GM23338 (cell line): ENCODE measurements at regions not wholly inside any gene's neighbourhood (a gene's known extent, or its start where the extent isn't known, plus 50 kb on each side); places are given as distances from the start of the nearest gene placed in this dataset.

Experiments used
- ATAC-seq: fragments of 200-7000 bp; cut with Tn5 transposase; 3 replicates; pipeline ENCODE4 v1.9.1; 2020
- DNase-seq: peaks from one replicate; pipeline ENCODE4 v3.0.0-alpha.2; 2015; ENCODE audit warnings: low spot score
- H2AFZ ChIP-seq: fragments of 200-600 bp; sonication (generic); 2 replicates; pipeline ENCODE4 v1.8.0; 2016; ENCODE audit warnings: antibody characterized with exemption, mild to moderate bottlenecking, moderate library complexity
- H3F3A ChIP-seq: fragments of 200-600 bp; sonication (generic); replicated peaks from 2 replicates; pipeline ENCODE4 v1.8.0; 2017; ENCODE audit warnings: antibody characterized with exemption, mixed run types, low read depth
- H3K27ac ChIP-seq: fragments of 200-600 bp; sonication (generic); 2 replicates; pipeline ENCODE4 v1.6.1; 2016; ENCODE audit warnings: low read depth
- H3K27me3 ChIP-seq: fragments of 200-600 bp; sonication (generic); 2 replicates; pipeline ENCODE4 v1.8.0; 2016; ENCODE audit warnings: mild to moderate bottlenecking, mixed run types, moderate library complexity; ENCODE audit not compliant: insufficient read depth
- H3K36me3 ChIP-seq: fragments of 200-600 bp; sonication (generic); 2 replicates; pipeline ENCODE4 v1.8.0; 2016; ENCODE audit warnings: mild to moderate bottlenecking; ENCODE audit not compliant: insufficient read depth
- H3K4me1 ChIP-seq: fragments of 200-600 bp; sonication (generic); 2 replicates; pipeline ENCODE4 v1.8.0; 2016; ENCODE audit warnings: mild to moderate bottlenecking, moderate library complexity; ENCODE audit not compliant: insufficient read depth
- H3K4me2 ChIP-seq: fragments of 200-600 bp; sonication (generic); 2 replicates; pipeline ENCODE4 v1.7.1; 2017; ENCODE audit warnings: mixed run types
- H3K4me3 ChIP-seq: fragments of 200-600 bp; sonication (generic); 2 replicates; pipeline ENCODE4 v1.6.1; 2016; ENCODE audit warnings: mixed run types
- H3K79me2 ChIP-seq: fragments of 200-600 bp; sonication (generic); replicated peaks from 2 replicates; pipeline ENCODE4 v1.8.0; 2017; ENCODE audit warnings: mild to moderate bottlenecking; ENCODE audit not compliant: insufficient read depth
- H3K9me2 ChIP-seq: fragments of 200-600 bp; sonication (generic); 2 replicates; pipeline ENCODE4 v1.8.0; 2017; ENCODE audit not compliant: insufficient read depth
- H4K20me1 ChIP-seq: fragments of 200-600 bp; sonication (generic); replicated peaks from 2 replicates; pipeline ENCODE4 v1.8.0; 2017; ENCODE audit warnings: mild to moderate bottlenecking; ENCODE audit not compliant: insufficient read depth
- H3K27ac Mint-ChIP-seq: 2 replicates; pipeline ENCODE4 v1.8.0; 2020; ENCODE audit warnings: inconsistent platforms, mild to moderate bottlenecking, moderate library complexity, mixed read lengths
- H3K27me3 Mint-ChIP-seq: 3 replicates; pipeline ENCODE4 v1.8.0; 2022; ENCODE audit warnings: low read depth, mild to moderate bottlenecking, moderate library complexity, mixed read lengths, inconsistent platforms; ENCODE audit not compliant: insufficient read depth, poor library complexity
- H3K36me3 Mint-ChIP-seq: 3 replicates; pipeline ENCODE4 v1.8.0; 2021; ENCODE audit warnings: low read depth, mild to moderate bottlenecking, inconsistent platforms, moderate library complexity, mixed read lengths
- H3K4me1 Mint-ChIP-seq: 3 replicates; pipeline ENCODE4 v1.8.0; 2020; ENCODE audit warnings: mild to moderate bottlenecking, inconsistent platforms, mixed read lengths
- H3K4me3 Mint-ChIP-seq: 3 replicates; pipeline ENCODE4 v1.8.0; 2021; ENCODE audit warnings: moderate library complexity, mild to moderate bottlenecking, inconsistent platforms, mixed read lengths
- H3K9me3 Mint-ChIP-seq: 3 replicates; pipeline ENCODE4 v1.8.0; 2020; ENCODE audit warnings: moderate library complexity, mild to moderate bottlenecking, inconsistent platforms, mixed read lengths
- CREB1 ChIP-seq: fragments of 250-450 bp; sonication (Bioruptor Pico); IDR thresholded peaks from 2 replicates; pipeline ENCODE4 v1.5.0; 2020; ENCODE audit warnings: low read depth, mild to moderate bottlenecking, moderate library complexity
- EZH2 ChIP-seq: fragments of 200-600 bp; sonication (generic); IDR thresholded peaks from one replicate; pipeline ENCODE4 v1.8.0; 2017; ENCODE audit warnings: antibody characterized with exemption, mild to moderate bottlenecking, low read depth; ENCODE audit not compliant: unreplicated experiment
- EZH2phosphoT487 ChIP-seq: fragments of 200-600 bp; sonication (generic); IDR thresholded peaks from one replicate; pipeline ENCODE4 v1.8.1; 2018; ENCODE audit warnings: antibody characterized with exemption; ENCODE audit not compliant: unreplicated experiment
- JUNB ChIP-seq: IDR thresholded peaks from one replicate; pipeline ENCODE4 v1.6.1; 2016; ENCODE audit warnings: antibody characterized with exemption; ENCODE audit not compliant: unreplicated experiment
- NANOG ChIP-seq: IDR thresholded peaks from 2 replicates; pipeline ENCODE4 v1.6.1; 2016; ENCODE audit warnings: antibody characterized with exemption, borderline replicate concordance
- POLR2AphosphoS5 ChIP-seq: IDR thresholded peaks from 2 replicates; pipeline ENCODE4 v1.6.1; 2016; ENCODE audit warnings: antibody characterized with exemption, low read depth
- STAT1 ChIP-seq: IDR thresholded peaks from one replicate; pipeline ENCODE4 v1.6.1; 2016; ENCODE audit warnings: antibody characterized with exemption; ENCODE audit not compliant: unreplicated experiment
- ZNF114 ChIP-seq: fragments of 250-450 bp; sonication (Bioruptor Pico); IDR thresholded peaks from 2 replicates; pipeline ENCODE4 v1.5.0; 2020; ENCODE audit warnings: mild to moderate bottlenecking, moderate library complexity
- TF ChIP-seq, protein P1 (sequence below), 2 experiments: fragments of 200-600 bp in 1 of 2; sonication (generic) in 1 of 2; conservative IDR thresholded peaks; 2 replicates each; pipeline versions ENCODE4 v1.5.1 to v1.6.1; 2016 to 2017; ENCODE audit warnings: antibody characterized with exemption in 2 of 2, low read depth in 2 of 2, mild to moderate bottlenecking in 2 of 2, moderate library complexity in 1 of 2
- TF ChIP-seq, protein P2 (sequence below): IDR thresholded peaks from one replicate; pipeline ENCODE4 v1.6.1; 2018; ENCODE audit warnings: antibody characterized with exemption; ENCODE audit not compliant: unreplicated experiment
- TF ChIP-seq, protein P3 (sequence below): IDR thresholded peaks from 2 replicates; pipeline ENCODE4 v1.6.1; 2016; ENCODE audit warnings: antibody characterized with exemption

DNA sequence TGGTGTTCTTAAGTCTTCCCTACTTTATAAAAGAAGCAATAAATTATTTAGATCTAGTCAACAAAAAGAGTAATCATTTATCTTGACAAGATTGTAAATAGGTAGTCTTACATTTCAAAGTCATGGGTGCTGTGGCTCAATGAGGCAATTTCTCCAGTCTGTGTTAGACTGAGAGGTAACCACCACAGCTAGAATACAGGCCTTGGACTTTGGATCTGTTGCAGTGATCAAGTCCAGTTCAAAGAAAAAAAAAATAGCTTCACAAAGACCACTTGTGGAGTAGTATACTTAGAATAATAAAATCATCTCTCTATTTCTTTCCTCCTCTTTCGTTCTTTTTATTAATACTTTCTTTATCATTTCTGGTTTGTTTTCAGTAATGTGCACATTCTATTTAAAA is 93.1 kb upstream of the FSIP2 start:
- Histone ChIP-seq H3K36me3 (no peaks in the 10 kb centered on the region), H3K4me1 (peaks cover 9% of the 10 kb centered on the region; the same call in 1 of the 2 replicates), H3K27me3 (no peaks in the 10 kb centered on the region), H3F3A (no peaks in the 10 kb centered on the region), H3K79me2 (no peaks in the 10 kb centered on the region), H2AFZ (no peak overlapping the region), H3K9me2 (no peaks in the 10 kb centered on the region), H3K4me2 (no peak overlapping the region), H4K20me1 (no peaks in the 10 kb centered on the region), H3K4me3 (no peak overlapping the region), H3K27ac (no peak overlapping the region)
- TF ChIP-seq, protein P1, sequence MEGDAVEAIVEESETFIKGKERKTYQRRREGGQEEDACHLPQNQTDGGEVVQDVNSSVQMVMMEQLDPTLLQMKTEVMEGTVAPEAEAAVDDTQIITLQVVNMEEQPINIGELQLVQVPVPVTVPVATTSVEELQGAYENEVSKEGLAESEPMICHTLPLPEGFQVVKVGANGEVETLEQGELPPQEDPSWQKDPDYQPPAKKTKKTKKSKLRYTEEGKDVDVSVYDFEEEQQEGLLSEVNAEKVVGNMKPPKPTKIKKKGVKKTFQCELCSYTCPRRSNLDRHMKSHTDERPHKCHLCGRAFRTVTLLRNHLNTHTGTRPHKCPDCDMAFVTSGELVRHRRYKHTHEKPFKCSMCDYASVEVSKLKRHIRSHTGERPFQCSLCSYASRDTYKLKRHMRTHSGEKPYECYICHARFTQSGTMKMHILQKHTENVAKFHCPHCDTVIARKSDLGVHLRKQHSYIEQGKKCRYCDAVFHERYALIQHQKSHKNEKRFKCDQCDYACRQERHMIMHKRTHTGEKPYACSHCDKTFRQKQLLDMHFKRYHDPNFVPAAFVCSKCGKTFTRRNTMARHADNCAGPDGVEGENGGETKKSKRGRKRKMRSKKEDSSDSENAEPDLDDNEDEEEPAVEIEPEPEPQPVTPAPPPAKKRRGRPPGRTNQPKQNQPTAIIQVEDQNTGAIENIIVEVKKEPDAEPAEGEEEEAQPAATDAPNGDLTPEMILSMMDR (conservative IDR thresholded peaks at IDR 0.05; ENCODE audit: low read depth in 2 of 2): no peak
- TF ChIP-seq CREB1 (CRISPR knock-in tag): no peak
- Mint-ChIP-seq H3K9me3 (no peaks in the 10 kb centered on the region), H3K27ac (no peak overlapping the region), H3K27me3 (no peaks in the 10 kb centered on the region), H3K36me3 (no peaks in the 10 kb centered on the region), H3K4me1 (peaks cover 4% of the 10 kb centered on the region; the same call in 2 of the 3 replicates), H3K4me3 (no peak overlapping the region)
- DNase-seq (no peak), ATAC-seq (no peak)

DNA sequence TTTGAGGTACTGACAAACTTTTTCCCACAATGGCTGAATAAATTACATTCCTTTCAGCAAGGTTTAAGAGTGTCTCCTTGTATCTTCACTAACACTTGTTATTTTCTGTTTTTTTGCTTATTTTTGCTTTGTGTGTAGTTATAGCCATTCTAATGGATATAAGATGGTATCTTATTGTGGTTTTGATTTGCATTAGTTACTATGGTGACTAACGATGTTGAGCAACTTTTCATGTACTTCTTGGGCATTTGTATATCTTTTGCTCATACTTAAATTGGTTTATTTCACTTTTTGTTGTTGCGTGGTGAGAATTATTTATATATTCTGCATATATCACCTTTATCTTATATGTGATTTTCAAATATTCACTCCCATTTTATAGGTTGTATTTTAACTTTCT is 79.9 kb upstream of the FSIP2 start:
- DNase-seq: no peak
- Histone ChIP-seq H4K20me1 (no peaks in the 10 kb centered on the region), H3K4me1 (no peaks in the 10 kb centered on the region), H2AFZ (no peak overlapping the region), H3K4me3 (no peak overlapping the region), H3K4me2 (no peak overlapping the region), H3K27me3 (no peaks in the 10 kb centered on the region), H3K9me2 (no peaks in the 10 kb centered on the region), H3F3A (no peaks in the 10 kb centered on the region), H3K79me2 (no peaks in the 10 kb centered on the region), H3K36me3 (no peaks in the 10 kb centered on the region), H3K27ac (no peak overlapping the region)
- no peak for ATAC-seq
- no peaks in the 10 kb centered on the region for H3K36me3 Mint-ChIP-seq
- H3K27ac Mint-ChIP-seq: no peak overlapping the region
- H3K4me1 Mint-ChIP-seq: no peaks in the 10 kb centered on the region
- no peak overlapping the region for H3K4me3 Mint-ChIP-seq
- no peaks in the 10 kb centered on the region for H3K27me3 Mint-ChIP-seq
- H3K9me3 Mint-ChIP-seq: no peaks in the 10 kb centered on the region
- TF ChIP-seq, protein P2, sequence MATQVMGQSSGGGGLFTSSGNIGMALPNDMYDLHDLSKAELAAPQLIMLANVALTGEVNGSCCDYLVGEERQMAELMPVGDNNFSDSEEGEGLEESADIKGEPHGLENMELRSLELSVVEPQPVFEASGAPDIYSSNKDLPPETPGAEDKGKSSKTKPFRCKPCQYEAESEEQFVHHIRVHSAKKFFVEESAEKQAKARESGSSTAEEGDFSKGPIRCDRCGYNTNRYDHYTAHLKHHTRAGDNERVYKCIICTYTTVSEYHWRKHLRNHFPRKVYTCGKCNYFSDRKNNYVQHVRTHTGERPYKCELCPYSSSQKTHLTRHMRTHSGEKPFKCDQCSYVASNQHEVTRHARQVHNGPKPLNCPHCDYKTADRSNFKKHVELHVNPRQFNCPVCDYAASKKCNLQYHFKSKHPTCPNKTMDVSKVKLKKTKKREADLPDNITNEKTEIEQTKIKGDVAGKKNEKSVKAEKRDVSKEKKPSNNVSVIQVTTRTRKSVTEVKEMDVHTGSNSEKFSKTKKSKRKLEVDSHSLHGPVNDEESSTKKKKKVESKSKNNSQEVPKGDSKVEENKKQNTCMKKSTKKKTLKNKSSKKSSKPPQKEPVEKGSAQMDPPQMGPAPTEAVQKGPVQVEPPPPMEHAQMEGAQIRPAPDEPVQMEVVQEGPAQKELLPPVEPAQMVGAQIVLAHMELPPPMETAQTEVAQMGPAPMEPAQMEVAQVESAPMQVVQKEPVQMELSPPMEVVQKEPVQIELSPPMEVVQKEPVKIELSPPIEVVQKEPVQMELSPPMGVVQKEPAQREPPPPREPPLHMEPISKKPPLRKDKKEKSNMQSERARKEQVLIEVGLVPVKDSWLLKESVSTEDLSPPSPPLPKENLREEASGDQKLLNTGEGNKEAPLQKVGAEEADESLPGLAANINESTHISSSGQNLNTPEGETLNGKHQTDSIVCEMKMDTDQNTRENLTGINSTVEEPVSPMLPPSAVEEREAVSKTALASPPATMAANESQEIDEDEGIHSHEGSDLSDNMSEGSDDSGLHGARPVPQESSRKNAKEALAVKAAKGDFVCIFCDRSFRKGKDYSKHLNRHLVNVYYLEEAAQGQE: no peak
- no peak for TF ChIP-seq POLR2AphosphoS5
- no peak for TF ChIP-seq STAT1
- no peak for TF ChIP-seq NANOG
- TF ChIP-seq JUNB: no peak
- no peak for TF ChIP-seq EZH2
- TF ChIP-seq ZNF114 (CRISPR knock-in tag): no peak
- TF ChIP-seq CREB1 (CRISPR knock-in tag): no peak
- TF ChIP-seq, protein P3, sequence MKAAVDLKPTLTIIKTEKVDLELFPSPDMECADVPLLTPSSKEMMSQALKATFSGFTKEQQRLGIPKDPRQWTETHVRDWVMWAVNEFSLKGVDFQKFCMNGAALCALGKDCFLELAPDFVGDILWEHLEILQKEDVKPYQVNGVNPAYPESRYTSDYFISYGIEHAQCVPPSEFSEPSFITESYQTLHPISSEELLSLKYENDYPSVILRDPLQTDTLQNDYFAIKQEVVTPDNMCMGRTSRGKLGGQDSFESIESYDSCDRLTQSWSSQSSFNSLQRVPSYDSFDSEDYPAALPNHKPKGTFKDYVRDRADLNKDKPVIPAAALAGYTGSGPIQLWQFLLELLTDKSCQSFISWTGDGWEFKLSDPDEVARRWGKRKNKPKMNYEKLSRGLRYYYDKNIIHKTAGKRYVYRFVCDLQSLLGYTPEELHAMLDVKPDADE: no peak
- TF ChIP-seq, protein P1 (conservative IDR thresholded peaks at IDR 0.05; ENCODE audit: low read depth in 2 of 2): no peak
- TF ChIP-seq EZH2phosphoT487: no peak
